ENCODE measurements at regions not wholly inside any gene's neighbourhood (a gene's known extent, or its start where the extent isn't known, plus 50 kb on each side); places are given as distances from the start of the nearest gene placed in this dataset.

DNA sequence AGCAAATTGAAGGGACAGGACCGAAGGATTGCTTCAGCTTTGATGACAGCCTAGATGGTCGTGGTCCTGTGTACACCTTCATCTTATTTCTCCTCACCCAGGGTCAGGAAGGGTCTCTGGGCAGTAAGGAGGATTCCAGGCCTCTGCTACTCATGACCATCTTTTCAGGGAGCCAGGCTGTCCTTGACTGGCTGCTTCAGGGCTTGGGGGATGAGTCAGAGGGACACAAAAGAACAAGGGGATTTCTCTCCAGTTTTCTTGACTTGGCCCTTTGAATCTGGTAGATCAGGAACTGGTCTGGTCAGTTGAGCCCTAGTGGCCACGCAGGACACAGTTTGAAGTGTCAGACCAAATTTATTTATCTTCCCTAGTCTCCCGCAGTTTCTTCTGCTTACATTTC lies 402.1 kb upstream of the CHD6 start:
- no peak for DNase-seq

DNA sequence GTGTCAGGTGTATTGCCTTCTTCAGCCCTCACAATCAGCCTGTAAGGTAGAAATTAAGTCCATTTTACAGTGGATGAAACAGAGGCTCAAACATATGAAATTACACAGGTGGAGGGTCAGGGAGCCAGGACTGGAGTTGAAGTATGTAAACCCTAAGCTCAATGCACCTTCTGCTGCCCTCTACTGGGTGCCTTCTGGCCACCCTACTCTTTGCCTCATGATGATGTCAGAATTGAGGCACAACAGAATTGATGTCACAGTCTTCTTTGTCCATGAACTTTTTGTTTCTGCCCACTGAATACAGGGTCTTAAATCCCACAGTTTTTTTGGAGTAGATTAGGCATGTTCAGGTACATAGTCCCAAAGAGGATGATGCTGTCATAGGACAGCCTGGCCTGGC lies 400.8 kb upstream of the CHD6 start:
- DNase-seq, result no peak

DNA sequence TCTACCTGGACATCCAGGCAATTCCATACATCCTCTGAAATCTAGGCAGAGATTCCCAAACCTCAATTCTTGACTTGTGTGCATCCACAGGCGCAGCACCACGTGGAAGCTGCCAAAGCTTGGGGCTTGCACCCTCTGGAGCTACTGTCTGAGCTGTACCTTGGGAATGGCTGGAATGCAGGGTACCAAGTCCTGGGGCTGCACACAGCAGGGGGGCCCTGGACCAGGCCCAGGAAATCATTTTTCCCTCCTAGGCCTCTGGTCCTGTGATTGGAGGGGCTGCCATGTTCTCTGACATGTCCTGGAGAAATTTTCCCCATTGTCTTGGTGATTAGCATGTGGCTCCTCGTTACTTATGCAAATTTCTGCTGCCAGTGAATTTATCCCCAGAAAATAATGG lies 391.9 kb upstream of the CHD6 start:
- DNase-seq, result no peak

DNA sequence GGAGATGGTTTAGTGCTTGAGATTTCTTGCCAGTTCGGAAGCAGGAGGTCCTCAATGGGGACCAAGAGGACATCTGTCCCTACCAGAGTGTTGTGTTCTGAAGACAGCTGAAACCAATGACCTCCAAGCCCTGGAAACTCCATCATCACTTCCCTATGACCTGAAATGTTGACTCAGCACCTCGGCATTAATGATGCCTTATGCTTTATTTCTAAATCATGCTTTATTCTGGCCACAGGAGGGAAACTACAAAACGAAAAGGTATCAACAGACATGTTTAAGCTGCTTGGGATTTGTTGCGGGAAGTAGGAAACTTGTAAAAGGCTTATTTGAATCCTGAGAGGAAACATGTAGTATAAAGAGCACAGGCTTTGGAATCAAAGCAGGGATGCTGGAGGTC lies 389.1 kb upstream of the CHD6 start:
- no peak for DNase-seq

DNA sequence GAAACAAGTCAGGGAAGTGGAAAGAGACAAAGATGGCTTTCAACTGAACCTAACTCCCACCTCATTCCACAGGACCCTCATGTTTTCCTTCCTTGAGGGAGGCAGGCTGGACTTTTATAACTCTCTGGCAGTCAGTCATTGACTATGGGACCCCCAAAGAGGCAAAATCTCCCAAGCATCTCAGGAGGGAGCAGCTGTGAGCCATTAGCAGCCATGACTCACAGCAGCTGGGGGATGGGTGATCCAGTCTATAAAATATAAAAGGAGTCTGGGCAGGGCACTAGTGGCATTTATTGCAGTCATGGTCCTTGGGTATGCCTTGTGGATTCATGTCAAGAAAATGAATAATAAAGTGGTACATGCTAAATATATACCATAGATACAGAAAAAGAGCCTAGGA lies 387.0 kb upstream of the CHD6 start:
- no peak for DNase-seq

DNA sequence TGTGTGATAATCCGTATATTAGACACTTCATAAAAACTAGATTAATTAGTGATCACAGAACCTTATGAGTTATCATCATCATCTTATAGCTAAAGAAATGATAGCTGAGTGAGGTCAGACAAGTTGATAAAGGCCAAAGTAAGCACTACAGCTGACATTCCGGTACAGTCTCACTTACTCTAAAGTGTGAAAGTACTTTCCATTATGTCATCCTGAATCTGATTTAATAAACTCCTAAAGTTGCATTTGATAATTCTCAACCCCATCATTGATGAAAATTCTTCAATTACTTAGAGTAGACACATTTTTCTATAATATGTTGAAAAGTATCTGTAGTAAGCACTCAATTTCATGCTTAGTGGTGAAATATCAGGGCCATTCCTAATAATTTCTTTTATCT lies 385.2 kb upstream of the CHD6 start:
- DNase-seq, result no peak

DNA sequence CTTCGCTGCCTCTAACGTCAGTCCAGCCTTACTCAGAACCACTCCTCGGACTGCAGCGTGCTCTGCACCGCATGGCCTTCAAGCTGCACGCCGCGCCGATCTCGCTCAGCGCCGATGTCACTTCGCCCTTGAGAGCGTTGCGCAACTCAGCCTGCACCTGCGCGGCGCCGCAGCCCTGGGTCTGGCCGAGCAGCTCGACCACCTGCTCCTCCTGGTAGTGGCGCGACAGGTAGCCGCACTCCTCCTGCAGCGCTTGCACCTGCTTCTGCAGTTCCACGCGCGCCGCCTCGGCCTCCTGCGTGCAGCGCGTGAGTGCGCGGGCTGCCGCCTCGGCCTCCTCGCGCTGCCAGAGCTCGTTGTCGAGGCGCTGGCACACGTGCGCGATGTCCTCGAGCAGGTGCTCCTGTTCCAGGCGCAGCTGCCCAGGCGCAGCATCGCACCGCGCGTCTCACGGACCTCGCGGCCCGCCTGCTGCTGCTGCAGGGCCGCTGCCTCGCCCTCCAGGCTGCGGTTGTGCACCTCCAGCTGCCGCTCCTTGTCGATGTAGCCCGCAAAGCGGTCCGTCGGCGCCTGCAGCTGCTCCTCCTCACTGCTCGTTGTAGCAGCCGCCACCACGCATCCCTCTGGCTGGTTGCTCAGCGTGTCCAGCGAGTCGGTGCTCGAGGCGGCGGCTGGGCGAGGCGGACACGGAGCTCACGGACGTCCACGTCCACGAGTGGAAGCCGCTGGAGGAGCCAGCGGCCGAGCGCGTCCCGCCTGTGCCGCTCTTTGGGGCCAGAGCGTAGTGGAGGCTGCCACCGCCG lies 380.6 kb upstream of the CHD6 start:
- DNase-seq, result no peak

DNA sequence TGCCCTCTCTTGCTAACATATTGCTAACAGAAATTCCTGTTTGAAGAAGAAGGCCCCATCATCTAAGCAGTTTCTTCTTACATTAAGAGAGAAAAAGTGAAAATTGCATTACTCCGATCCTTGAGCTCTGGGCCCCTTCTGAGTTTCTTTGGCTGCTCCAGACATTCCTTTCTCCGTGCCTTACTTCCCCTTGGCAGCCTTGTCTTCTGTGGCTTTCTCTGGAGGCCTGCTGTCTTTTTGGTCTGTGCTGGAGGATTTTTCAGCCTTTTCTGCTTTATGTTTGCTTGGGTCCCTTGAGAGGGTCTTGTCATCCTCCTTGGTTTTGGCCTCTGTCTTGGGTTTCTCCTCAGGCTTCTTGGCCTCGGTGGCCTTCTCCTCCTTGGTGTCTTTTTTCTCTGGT lies 378.8 kb upstream of the CHD6 start:
- no peak for DNase-seq

DNA sequence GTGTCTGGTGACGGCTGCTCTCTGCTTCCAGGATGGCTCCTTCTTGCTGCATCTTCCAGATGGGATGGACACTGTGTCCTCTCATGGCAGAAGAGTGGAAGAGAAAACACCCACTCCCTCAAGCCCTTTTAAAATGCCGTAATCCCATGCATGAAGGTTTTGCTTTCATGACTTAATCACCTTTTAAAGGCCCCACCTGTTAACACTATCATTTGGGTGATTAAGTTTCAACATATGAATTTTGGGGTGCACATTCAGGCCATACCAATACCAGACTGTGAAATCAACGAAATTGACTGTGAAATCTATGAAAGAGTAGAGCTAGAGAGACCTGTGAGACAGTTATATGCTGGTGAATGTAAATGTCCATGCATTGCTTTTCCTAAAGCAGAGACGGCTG lies 374.3 kb upstream of the CHD6 start:
- DNase-seq, result no peak

DNA sequence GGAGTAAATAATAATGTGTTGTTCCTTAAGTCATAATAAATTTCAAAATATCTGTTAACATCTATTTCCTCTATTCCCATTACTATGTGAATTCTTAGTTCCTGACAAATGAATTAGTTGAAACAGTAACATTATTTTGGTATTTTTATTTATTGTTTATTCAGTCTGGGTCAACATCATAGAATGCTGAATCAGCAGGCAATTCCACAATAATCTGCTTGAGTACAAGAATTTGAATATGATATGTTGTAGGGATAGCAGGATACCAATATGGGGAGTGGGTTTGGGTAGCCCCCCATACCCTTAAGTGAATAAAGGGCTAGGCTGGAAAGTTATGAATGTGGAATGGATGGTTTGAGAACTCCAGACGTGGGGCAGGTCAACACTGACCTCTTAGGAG lies 373.2 kb upstream of the CHD6 start:
- DNase-seq, result no peak

DNA sequence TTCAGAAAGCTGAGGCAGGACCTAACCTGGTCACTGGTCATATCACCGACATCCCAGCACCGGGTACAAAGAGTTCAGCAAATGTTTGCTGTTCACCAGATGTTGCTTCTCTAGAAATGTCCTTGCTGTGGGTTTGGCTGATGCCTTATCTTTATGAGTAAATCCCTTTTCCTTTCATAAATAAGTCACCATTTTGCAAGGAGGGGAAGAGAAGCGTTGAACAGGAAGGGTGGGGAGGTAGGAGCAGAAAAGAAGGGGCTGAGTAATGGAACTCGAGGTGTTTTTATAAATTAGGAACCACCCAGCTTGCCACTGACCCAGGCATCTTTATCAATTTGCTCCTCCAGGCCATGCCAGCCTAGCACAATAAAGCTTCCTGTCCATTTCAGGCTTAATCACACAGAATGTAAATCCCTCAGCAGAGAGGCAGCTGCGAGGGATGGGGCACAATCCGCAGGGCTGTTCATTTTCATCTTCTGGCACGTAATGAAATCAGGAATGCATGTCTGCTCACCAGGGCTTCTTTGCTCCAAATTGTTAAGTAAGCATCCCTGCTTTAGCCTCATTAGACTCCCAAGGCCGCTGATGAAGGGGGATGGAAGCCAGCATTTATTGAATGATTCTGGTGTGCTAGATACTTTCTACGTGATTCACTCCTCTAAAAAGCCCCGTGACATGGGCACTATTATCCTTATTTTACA lies 371.9 kb upstream of the CHD6 start:
- DNase-seq, result no peak

DNA sequence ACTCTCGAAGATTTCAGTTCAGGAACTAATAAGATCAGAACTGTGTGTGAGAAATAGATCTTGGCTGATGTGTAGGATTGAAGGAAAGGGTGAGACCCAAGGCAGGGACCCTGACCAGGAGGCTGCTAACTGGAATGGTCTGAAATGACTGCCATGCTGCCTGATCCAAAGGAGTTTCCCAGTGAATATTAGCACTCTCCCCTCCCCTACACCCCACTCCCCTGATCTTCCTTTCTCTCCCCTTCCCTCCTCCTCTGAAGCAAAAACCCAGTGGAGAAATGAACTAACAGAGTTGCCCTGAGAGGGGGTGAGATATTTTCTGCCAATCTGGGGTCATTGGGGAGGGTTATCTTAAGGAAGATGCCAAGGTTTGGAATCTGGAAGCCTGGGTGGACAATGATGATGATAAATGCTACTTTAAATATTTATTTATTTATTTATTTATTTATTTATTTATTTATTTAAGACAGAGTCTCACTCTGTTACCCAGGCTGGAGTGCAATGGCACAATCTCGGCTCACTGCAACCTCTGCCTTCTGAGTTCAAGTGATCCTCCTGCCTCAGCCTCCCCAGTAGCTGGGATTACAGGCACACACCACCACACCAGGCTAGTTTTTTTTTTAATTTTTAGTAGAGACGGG lies 371.0 kb upstream of the CHD6 start:
- no peak for DNase-seq

DNA sequence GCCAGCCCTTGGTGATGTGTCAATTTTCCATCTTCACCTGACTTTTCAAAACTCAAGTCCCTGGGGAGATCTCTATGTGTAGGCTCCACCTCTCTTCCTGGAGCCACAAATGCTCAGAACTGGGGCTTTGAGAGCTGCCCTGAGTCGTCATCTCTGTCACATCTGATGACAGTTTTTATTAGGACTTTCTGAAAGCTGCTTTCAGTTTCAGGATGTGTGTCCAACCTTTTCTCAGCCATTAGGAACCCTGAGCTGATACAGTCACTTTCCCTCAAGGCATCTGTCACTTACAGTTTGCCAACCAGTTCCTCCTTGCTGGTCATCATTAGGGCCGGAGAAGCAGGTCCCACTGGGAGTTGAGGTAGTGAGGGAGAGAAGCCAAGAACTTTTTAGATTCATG lies 365.9 kb upstream of the CHD6 start:
- DNase-seq, result no peak

DNA sequence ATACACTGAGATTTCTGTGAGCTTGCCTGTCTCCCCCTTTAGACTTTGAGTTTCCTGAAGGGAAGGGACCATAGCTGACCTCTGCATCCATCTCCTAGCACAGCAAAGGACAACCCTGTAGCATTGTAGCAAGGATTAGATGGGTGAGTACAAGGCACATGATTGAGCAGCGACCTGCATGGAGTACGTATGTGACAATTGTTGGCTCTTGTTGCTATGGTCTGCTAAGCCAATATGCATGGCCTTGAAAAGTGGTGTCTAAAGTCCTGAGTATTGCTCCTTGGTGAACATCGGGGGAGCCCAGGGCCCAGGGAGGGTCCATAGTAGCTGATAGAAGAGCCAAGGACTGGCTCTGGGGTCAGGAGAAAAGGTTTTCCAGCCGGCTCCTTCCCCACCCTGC lies 365.0 kb upstream of the CHD6 start:
- DNase-seq, result no peak

DNA sequence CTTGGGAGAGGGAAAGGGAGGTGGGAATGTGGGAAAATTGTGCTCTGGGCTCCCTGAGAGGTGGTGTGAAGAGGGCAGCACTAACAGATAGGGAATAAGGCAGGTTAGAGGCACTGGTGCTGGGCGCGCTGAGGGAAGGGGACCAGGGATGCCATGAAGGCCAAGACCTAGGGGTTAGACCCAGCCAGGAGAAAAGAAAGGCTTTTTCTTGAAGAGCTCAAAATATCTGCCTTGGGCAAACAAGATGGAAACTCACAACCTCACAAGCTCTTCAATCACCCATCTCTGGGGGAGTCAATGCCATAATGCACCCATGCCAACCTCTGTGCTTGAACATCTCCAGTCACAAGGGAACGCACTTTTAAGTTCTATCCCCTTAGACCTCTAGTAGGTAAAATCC lies 363.6 kb upstream of the CHD6 start:
- DNase-seq, result no peak

DNA sequence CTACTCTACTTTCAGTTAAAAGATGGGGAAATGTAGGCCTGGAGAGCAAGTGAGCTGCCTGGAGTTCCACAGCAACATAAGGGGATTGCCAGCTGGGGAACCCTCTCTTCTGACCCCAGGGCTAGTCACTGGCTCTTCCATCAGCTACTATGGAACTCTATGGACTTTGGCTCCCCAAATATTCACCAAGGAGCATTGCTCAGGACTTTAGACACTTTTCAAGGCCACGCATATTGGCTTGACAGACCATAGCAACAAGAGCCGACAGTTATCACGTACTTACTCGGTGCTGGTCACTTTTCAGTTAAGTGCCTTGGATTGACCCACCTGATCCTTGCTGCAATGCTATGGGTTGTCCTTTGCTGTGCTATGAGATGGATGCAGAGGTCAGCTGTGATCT lies 360.7 kb upstream of the CHD6 start:
- no peak for DNase-seq

DNA sequence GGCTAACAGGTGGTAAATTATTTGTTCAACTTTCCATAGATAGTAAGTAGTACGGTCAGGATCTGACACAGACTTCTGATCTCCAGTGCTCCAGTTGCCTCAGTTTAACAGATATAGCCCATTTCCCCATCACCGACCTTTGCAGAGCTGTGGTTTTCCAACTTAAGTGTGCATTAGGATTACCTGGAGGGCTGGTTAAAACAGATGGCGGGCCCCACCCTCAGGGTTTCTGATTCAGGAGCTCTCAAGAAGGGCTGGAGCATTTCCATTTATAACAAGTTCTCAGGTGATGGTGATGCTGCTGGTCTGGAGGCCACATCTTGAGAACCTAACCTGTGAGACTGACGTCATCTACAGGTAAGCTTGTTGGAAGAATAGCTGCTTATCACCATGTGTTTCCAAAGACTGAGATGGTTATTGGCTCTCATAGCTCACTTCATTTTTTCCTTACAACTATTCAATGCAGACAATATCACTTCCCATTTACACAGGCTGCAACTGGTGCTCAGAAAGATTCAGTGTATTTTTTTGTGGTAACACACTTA lies 360.1 kb upstream of the CHD6 start:
- DNase-seq, result no peak

DNA sequence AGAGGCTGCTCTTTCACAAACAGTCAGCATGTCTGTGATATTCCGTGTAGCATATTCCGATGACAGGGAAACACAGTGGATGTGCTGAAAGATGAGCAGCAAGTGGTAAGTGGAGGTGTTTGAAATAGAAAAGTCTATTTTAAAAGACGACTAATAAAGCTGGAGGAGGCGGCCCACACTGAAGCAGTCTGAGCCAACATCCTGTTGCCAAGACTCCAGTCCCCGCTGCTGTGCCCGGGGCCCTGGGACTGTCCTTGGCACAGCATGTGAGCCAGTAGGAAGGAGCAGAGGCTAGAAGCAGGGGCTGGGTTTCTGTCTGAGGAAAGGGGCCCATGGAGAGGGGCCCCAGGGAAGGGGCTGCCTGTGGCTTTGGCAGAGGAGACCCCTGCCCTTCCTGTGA lies 351.5 kb upstream of the CHD6 start:
- no peak for DNase-seq

DNA sequence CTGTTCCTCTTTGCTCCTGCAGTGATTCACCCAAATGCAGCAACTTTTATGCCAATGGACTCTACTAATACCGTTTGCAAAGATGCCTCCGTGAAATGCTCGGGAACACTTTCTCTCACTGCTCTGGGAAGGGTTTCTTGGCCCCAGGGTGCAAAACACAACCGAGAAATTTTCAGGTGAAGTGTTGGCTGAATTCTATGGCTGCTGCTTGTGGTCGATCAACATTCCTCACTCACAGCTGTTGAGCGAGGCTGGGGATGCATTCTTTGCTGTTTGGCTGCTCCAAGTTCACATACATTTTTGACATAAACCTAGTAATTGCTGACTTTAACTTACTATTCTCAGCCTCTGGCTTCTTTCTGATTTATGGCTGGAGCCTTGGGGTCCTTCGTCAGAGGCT lies 342.0 kb upstream of the CHD6 start:
- DNase-seq, result no peak

DNA sequence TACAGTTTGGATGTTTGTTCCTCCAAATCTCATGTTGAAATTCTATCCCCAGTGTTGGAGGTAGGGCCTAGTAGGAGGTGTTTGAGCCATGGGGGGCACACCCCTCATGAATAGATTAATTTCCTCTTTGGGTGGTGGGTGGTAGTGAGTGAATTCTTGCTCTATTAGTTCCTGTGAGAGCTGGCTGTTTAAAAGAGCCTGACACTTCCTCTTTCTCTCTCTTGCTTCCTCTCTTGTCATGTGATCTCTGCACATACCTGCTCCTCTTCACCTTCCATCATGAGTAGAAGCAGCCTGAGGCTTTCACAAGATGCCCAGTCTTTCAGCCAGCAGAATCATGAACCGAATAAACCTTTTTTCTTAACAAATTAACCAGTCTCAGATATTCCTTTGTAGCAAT lies 340.2 kb upstream of the CHD6 start:
- no peak for DNase-seq

DNA sequence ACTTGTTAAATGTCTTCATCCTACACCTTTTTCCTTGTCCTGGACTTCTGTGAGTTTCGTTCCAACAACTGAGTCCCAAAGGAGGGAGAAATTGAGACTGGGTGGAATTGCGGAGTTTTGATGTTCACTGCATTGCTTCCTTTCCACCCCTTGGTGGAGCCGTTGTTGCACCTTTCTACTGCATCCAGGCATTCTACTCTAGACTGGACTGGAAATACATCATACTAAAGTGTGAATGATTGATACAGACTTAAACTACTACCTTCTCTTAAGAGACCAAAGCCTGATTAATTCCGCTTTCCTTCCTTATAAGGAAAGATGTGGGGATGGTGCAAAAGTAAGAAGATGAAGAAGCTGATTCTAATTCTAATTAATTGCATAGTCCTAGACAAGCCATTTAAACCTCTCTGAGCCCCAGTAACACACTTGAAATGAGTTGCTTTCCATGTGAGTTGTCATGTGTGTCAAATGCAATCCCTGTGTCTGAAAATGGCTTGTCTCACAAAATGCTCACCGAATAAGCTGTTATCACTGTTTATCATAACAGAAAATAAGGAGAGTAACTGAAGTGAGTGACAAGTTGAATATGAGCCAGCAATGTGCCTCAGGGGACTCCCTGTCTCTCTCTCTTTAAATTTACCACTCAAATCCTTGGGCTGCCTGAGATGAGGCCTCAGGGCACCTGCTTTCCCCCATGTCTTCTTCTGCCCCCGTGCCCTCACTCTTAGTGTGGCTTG lies 338.3 kb upstream of the CHD6 start:
- no peak for DNase-seq

DNA sequence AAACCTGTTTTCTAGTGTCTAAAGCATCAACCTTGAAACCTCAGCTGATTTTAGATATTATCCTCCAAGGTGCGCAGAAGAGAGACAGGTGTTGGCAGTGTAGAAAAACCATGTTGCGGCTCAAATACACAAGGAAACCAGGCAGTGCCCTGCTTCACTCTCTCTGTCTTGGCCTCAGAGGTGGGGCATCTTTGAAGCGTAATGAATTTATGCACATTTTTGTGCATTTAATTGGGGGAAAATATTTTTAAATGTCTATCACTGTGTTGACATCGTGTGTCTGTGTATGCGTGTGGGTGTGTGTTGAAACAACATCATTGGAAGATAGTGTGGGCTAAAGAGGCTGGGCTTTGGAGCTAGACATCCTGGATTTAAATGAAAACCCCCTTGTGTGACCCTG lies 334.0 kb upstream of the CHD6 start:
- DNase-seq, result no peak

DNA sequence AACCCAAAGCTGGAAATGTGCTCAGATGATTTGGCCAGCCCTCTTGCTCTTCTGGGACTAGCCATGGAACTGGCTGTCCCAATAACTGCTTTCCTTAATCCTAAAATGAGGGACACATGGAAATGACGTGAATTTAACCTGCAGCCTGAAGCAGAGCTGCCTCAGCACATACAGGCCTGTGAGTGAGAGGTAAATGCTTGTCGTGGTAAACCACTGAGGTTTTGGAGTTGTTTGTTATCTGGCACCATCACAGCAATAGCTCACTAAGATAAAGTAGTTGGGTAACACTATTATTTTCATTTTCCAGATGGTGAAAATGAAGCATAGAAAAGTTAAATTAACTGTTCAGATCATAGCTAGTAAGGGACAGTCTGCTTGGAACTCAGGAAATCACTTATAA lies 333.4 kb upstream of the CHD6 start:
- no peak for DNase-seq

Data from amniotic stem cell (primary cell).